ENCODE measurements at regions not wholly inside any gene's neighbourhood (a gene's known extent, or its start where the extent isn't known, plus 50 kb on each side); places are given as distances from the start of the nearest gene placed in this dataset.

GRCh38 chr18:21167641-21168377 is 56.2 kb upstream of the ROCK1 start:
- TF ChIP-seq CTCF (IDR thresholded peaks at IDR 0.05; ENCODE audit: poor library complexity) (no peak), EZH2 (IDR thresholded peaks at IDR 0.05; ENCODE audit: borderline replicate concordance) (no peak), EZH2phosphoT487 (IDR thresholded peaks at IDR 0.05; ENCODE audit: low read depth, severe bottlenecking, unreplicated experiment) (no peak)

Data from hepatocyte (in vitro differentiated cells).